H9 (cell line): ENCODE measurements at regions not wholly inside any gene's neighbourhood (a gene's known extent, or its start where the extent isn't known, plus 50 kb on each side); places are given as distances from the start of the nearest gene placed in this dataset.

Experiments used
- DNase-seq: peaks from one replicate; pipeline ENCODE4 v3.0.0-alpha.2; 2017
- H2AFZ ChIP-seq: one replicate; pipeline ENCODE4 v1.6.1; 2013; ENCODE audit warnings: mild to moderate bottlenecking, low read length, control low read depth, moderate library complexity
- H2AK5ac ChIP-seq: 2 replicates; pipeline ENCODE4 v1.6.1; 2013; ENCODE audit warnings: low read length, control low read depth, mixed read lengths; ENCODE audit not compliant: insufficient read length
- H2BK120ac ChIP-seq: one replicate; pipeline ENCODE4 v1.6.1; 2013; ENCODE audit warnings: low read depth, mild to moderate bottlenecking, low read length, control low read depth, inconsistent platforms; ENCODE audit not compliant: poor library complexity, severe bottlenecking
- H2BK12ac ChIP-seq: 2 replicates; pipeline ENCODE4 v1.6.1; 2013; ENCODE audit warnings: low read length, control low read depth, mixed read lengths, low read depth; ENCODE audit not compliant: insufficient read length
- H2BK15ac ChIP-seq: 2 replicates; pipeline ENCODE4 v1.6.1; 2013; ENCODE audit warnings: low read depth, low read length, control low read depth
- H2BK20ac ChIP-seq: one replicate; pipeline ENCODE4 v1.6.1; 2013; ENCODE audit warnings: low read depth, mild to moderate bottlenecking, low read length, control low read depth, inconsistent platforms; ENCODE audit not compliant: poor library complexity, severe bottlenecking
- H2BK5ac ChIP-seq: 2 replicates; pipeline ENCODE4 v1.6.1; 2013; ENCODE audit warnings: low read length, control low read depth, mixed read lengths; ENCODE audit not compliant: insufficient read length
- H3K14ac ChIP-seq: 2 replicates; pipeline ENCODE4 v1.6.1; 2013; ENCODE audit warnings: low read length, control low read depth; ENCODE audit not compliant: insufficient read depth
- H3K18ac ChIP-seq: 2 replicates; pipeline ENCODE4 v1.6.1; 2013; ENCODE audit warnings: low read depth, mild to moderate bottlenecking, mixed read lengths, low read length, control low read depth; ENCODE audit not compliant: insufficient read length
- H3K23ac ChIP-seq: 2 replicates; pipeline ENCODE4 v1.6.1; 2013; ENCODE audit warnings: low read length, control low read depth, mixed read lengths, low read depth; ENCODE audit not compliant: insufficient read length
- H3K23me2 ChIP-seq: 2 replicates; pipeline ENCODE4 v1.6.1; 2013; ENCODE audit warnings: low read depth, mild to moderate bottlenecking, mixed read lengths, low read length, control low read depth; ENCODE audit not compliant: insufficient read length, poor library complexity, severe bottlenecking
- H3K27ac ChIP-seq: 2 replicates; pipeline ENCODE4 v1.5.1; 2013; ENCODE audit warnings: low read length, control low read depth, mixed read lengths, low read depth; ENCODE audit not compliant: insufficient read length
- H3K27me3 ChIP-seq: 2 replicates; pipeline ENCODE4 v1.6.1; 2013; ENCODE audit warnings: low read length, control low read depth, inconsistent platforms; ENCODE audit not compliant: insufficient read depth
- H3K4ac ChIP-seq: 2 replicates; pipeline ENCODE4 v1.6.1; 2013; ENCODE audit warnings: low read depth, mild to moderate bottlenecking, control low read depth, inconsistent platforms, low read length, moderate library complexity
- H3K4me1 ChIP-seq: 2 replicates; pipeline ENCODE4 v1.6.1; 2013; ENCODE audit warnings: low read length, control low read depth, inconsistent platforms; ENCODE audit not compliant: insufficient read depth
- H3K4me2 ChIP-seq: 2 replicates; pipeline ENCODE4 v1.6.1; 2013; ENCODE audit warnings: low read length, control low read depth, mixed read lengths; ENCODE audit not compliant: insufficient read length, insufficient read depth
- H3K56ac ChIP-seq: 2 replicates; pipeline ENCODE4 v1.6.1; 2013; ENCODE audit warnings: low read depth, mild to moderate bottlenecking, mixed read lengths, low read length, control low read depth; ENCODE audit not compliant: insufficient read length
- H3K79me1 ChIP-seq: 2 replicates; pipeline ENCODE4 v1.6.1; 2013; ENCODE audit warnings: low read depth, mild to moderate bottlenecking, moderate library complexity, low read length, control low read depth, inconsistent platforms; ENCODE audit not compliant: insufficient read depth, poor library complexity, severe bottlenecking
- H3K79me2 ChIP-seq: 2 replicates; pipeline ENCODE4 v1.6.1; 2013; ENCODE audit warnings: low read length, control low read depth, inconsistent platforms; ENCODE audit not compliant: insufficient read depth
- H3K9ac ChIP-seq: 2 replicates; pipeline ENCODE4 v1.6.1; 2013; ENCODE audit warnings: low read length, control low read depth, mixed read lengths; ENCODE audit not compliant: insufficient read length; ENCODE audit errors: extremely low read depth
- H3K9me3 ChIP-seq: one replicate; pipeline ENCODE4 v1.6.1; 2013; ENCODE audit warnings: low read depth, low read length, inconsistent platforms; ENCODE audit not compliant: control insufficient read depth
- H3T11ph ChIP-seq: one replicate; pipeline ENCODE4 v1.6.1; 2013; ENCODE audit warnings: mild to moderate bottlenecking, low read length, control low read depth, inconsistent platforms
- H4K20me1 ChIP-seq: one replicate; pipeline ENCODE4 v1.6.1; 2013; ENCODE audit not compliant: control insufficient read depth, insufficient read length, insufficient read depth
- H4K5ac ChIP-seq: 2 replicates; pipeline ENCODE4 v1.6.1; 2013; ENCODE audit warnings: low read depth, mild to moderate bottlenecking, mixed read lengths, low read length, control low read depth; ENCODE audit not compliant: insufficient read length
- H4K8ac ChIP-seq: replicated peaks from 2 replicates; pipeline ENCODE4 v1.6.1; 2013; ENCODE audit warnings: low read length, control low read depth, mixed read lengths, low read depth; ENCODE audit not compliant: insufficient read length
- H4K91ac ChIP-seq: 2 replicates; pipeline ENCODE4 v1.6.1; 2013; ENCODE audit warnings: low read depth, mild to moderate bottlenecking, moderate library complexity, mixed read lengths, low read length, control low read depth; ENCODE audit not compliant: insufficient read length
- H3K27ac Mint-ChIP-seq, 3 experiments: 2 replicates in 2 of 3; 3 replicates in 1 of 3; pipeline ENCODE4 v1.8.0; 2020 to 2021; ENCODE audit warnings: mixed read lengths in 3 of 3, mild to moderate bottlenecking in 1 of 3, moderate library complexity in 1 of 3
- H3K27me3 Mint-ChIP-seq: 2 replicates; pipeline ENCODE4 v1.8.0; 2021; ENCODE audit warnings: low read depth, mild to moderate bottlenecking, moderate library complexity, mixed read lengths
- H3K36me3 Mint-ChIP-seq, 3 experiments: 2 replicates in 2 of 3; 3 replicates in 1 of 3; pipeline ENCODE4 v1.8.0; 2020 to 2021; ENCODE audit warnings: low read depth in 3 of 3, mixed read lengths in 3 of 3; ENCODE audit not compliant: insufficient read depth in 1 of 3
- H3K4me1 Mint-ChIP-seq, 2 experiments: 2 replicates each; pipeline ENCODE4 v1.8.0; 2020; ENCODE audit warnings: mixed read lengths in 2 of 2
- H3K4me3 Mint-ChIP-seq, 2 experiments: 2 replicates in 1 of 2; 3 replicates in 1 of 2; pipeline ENCODE4 v1.8.0; 2020 to 2021; ENCODE audit warnings: mild to moderate bottlenecking in 2 of 2, mixed read lengths in 2 of 2, moderate library complexity in 1 of 2
- H3K9me3 Mint-ChIP-seq, 2 experiments: 2 replicates in 1 of 2; 3 replicates in 1 of 2; pipeline ENCODE4 v1.8.0; 2020; ENCODE audit warnings: mild to moderate bottlenecking in 2 of 2, mixed read lengths in 2 of 2, moderate library complexity in 1 of 2
- CTCF ChIP-seq: fragments of 200-600 bp; sonication (generic); conservative IDR thresholded peaks from 3 replicates; pipeline ENCODE4 v1.8.0; 2021; ENCODE audit warnings: antibody characterized with exemption, mild to moderate bottlenecking
- WGBS: extraction: QIAGEN DNeasy Blood & Tissue Kit; methylation state at CpG from one replicate; pipeline ENCODE4 v1.1.7; 2013; ENCODE audit warnings: missing lambda C conversion rate, low lambda C conversion rate, mixed read lengths; ENCODE audit not compliant: insufficient read length; ENCODE audit errors: extremely low coverage; 5-methylcytosine and 5-hydroxymethylcytosine counted together

GRCh38 chr16:52634104-52634503 is 87.2 kb upstream of the TOX3 start:
- no peak overlapping the region for H3K4me2 ChIP-seq
- no peak overlapping the region for H3K27ac ChIP-seq
- WGBS = no CpG with 5 or more reads among the region's 3 CpGs
- no peak overlapping the region for H3K18ac ChIP-seq
- no peak overlapping the region for H2AK5ac ChIP-seq
- H3K23me2 ChIP-seq = no peaks in the 10 kb centered on the region
- no peak overlapping the region for H2BK20ac ChIP-seq
- H3K4me1 ChIP-seq = no peaks in the 10 kb centered on the region
- no peak overlapping the region for H2BK15ac ChIP-seq
- no peak overlapping the region for H4K8ac ChIP-seq
- H3T11ph ChIP-seq = no peak overlapping the region
- H3K9me3 ChIP-seq = no peaks in the 10 kb centered on the region
- no peak overlapping the region for H2BK12ac ChIP-seq
- Mint-ChIP-seq H3K9me3 (peaks cover 8 to 9% of the 10 kb centered on the region in 2 experiments), H3K4me1 (no peaks in the 10 kb centered on the region), H3K36me3 (peaks cover 2 to 12% (median 4%) of the 10 kb centered on the region in 3 experiments; a peak in 4 of 7 replicates), H3K27me3 (no peaks in the 10 kb centered on the region), H3K4me3 (no peak overlapping the region), H3K27ac (no peak overlapping the region)
- no peak overlapping the region for H2BK5ac ChIP-seq
- H3K9ac ChIP-seq = no peak overlapping the region
- no peak overlapping the region for H3K23ac ChIP-seq
- no peak overlapping the region for H2BK120ac ChIP-seq
- no peak overlapping the region for H3K14ac ChIP-seq
- DNase-seq = no peak
- H4K20me1 ChIP-seq = no peaks in the 10 kb centered on the region
- H3K56ac ChIP-seq = no peak overlapping the region
- H3K4ac ChIP-seq = no peak overlapping the region
- no peaks in the 10 kb centered on the region for H3K27me3 ChIP-seq
- H2AFZ ChIP-seq = no peak overlapping the region
- no peak for TF ChIP-seq CTCF
- H4K5ac ChIP-seq = no peak overlapping the region
- H3K79me1 ChIP-seq = no peaks in the 10 kb centered on the region
- no peak overlapping the region for H4K91ac ChIP-seq
- H3K79me2 ChIP-seq = no peaks in the 10 kb centered on the region
